ENCODE measurements at regions not wholly inside any gene's neighbourhood (a gene's known extent, or its start where the extent isn't known, plus 50 kb on each side); places are given as distances from the start of the nearest gene placed in this dataset.

DNA sequence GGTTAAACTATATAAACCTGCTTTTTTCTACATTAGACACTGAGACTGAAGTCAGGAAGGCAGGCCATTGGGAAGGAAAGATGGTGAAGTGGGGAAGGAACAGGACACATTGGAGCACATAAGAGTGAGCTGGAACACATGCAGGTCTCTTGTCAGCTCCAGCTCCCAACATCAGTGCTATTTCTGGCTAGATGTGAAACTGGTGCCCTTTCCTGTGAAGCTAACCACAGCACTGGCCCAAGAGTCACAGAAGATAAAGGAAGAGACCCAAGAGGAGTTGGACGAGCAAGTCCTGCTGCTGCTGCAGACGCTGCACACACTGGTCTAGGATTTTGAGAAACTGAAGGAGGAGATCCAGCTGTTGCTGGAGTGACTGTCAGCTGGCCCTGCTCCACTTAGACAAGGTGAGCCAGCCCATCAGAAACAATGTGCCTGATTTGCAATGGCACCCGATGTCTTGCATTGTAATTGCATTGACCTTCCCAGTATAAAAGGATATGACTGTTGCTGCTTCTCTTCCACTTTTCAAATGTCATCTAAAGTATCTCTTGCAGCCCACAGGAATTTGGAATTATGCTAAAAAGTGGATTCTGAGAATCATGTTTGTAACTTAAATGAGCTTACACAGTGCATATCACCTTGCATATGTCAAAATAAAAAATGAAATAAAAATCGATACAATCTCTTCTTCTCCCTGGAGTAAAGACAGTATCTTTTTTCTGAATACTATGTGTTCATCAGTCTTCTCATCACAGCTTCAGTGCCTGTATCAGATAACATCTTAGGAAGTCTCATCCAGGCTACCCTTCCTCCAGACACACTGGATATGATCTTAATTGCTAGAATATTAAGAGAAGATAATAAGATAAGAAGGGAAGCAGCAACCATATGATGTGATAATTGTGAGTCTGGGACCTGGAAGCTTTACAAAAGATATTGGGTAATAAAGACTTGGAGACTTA is 230.7 kb upstream of the SPRY2 start:
- Histone ChIP-seq H3K4me3 (replicated peaks in 1 of 3) (no peak overlapping the region), H3K9me3 (no peaks in the 10 kb centered on the region), H3K4me1 (no peaks in the 10 kb centered on the region), H3K27ac (no peak overlapping the region), H3K36me3 (no peaks in the 10 kb centered on the region), H3K27me3 (no peaks in the 10 kb centered on the region)
- intact Hi-C loops (cut with DNase I): no loop called here
- no peak for TF ChIP-seq POLR2A (IDR thresholded peaks at IDR 0.05)
- no peak for TF ChIP-seq CTCF (IDR thresholded peaks at IDR 0.05)
- WGBS, 2 donors: 83 to 86% methylated on average over 4 of the region's 4 CpGs
- DNase-seq: no peak

- H3K4me1 ChIP-seq: no peaks in the 10 kb centered on the region
- H3K27me3 ChIP-seq: no peaks in the 10 kb centered on the region
- H3K9me3 ChIP-seq: no peaks in the 10 kb centered on the region
- no peak for DNase-seq
- TF ChIP-seq POLR2A (IDR thresholded peaks at IDR 0.05): no peak
- TF ChIP-seq CTCF (IDR thresholded peaks at IDR 0.05): no peak
- 63 to 65% methylated on average over 4 of the region's 4 CpGs for WGBS, 2 donors
- intact Hi-C loops (cut with DNase I): no loop called here
- no peak overlapping the region for H3K27ac ChIP-seq
- H3K4me3 ChIP-seq (replicated peaks in 1 of 3): no peak overlapping the region
- H3K36me3 ChIP-seq: no peaks in the 10 kb centered on the region
These were observed 222.5 kb upstream of the SPRY2 start for GRCh38 chr13:80563439-80563838.

- intact Hi-C loops (cut with DNase I): no loop called here
- DNase-seq: no peak
- H3K9me3 ChIP-seq: no peaks in the 10 kb centered on the region
- H3K27me3 ChIP-seq: no peaks in the 10 kb centered on the region
- TF ChIP-seq POLR2A (IDR thresholded peaks at IDR 0.05): no peak
- no peak for TF ChIP-seq CTCF (IDR thresholded peaks at IDR 0.05)
- WGBS, 2 donors: 66 to 76% methylated on average over 4 of the region's 4 CpGs
- no peaks in the 10 kb centered on the region for H3K4me1 ChIP-seq
- no peak overlapping the region for H3K4me3 ChIP-seq (replicated peaks in 1 of 3)
- H3K36me3 ChIP-seq: no peaks in the 10 kb centered on the region
- H3K27ac ChIP-seq: no peak overlapping the region
These were observed 221.7 kb upstream of the SPRY2 start for GRCh38 chr13:80562433-80563156.

- TF ChIP-seq CTCF (IDR thresholded peaks at IDR 0.05) (no peak), POLR2A (IDR thresholded peaks at IDR 0.05) (no peak)
- DNase-seq: no peak
- Histone ChIP-seq H3K9me3 (no peaks in the 10 kb centered on the region), H3K4me1 (no peaks in the 10 kb centered on the region), H3K36me3 (no peaks in the 10 kb centered on the region), H3K4me3 (replicated peaks in 1 of 3) (no peak overlapping the region), H3K27me3 (no peaks in the 10 kb centered on the region), H3K27ac (no peak overlapping the region)
- intact Hi-C loops (cut with DNase I): no loop called here
These were observed 219.7 kb upstream of the SPRY2 start for GRCh38 chr13:80560609-80561008.

DNA sequence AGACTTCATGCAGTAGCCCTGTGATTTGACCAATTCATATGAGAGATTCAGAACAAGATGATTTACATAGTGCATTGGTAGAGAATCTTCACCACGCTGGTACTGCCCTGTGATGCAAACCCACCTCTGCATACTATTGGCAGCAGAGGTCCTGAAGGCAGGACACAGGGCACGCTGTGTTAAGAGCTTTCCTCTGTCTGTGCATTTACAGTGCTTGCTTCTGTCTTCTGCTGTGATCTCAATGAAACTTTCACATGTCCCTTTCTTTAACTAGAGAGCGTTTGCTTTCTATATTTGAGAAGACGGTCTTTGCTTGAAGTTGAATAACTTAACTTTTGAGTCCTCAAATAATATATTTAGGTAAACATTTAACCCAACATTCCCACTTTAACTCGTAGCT is 219.0 kb upstream of the SPRY2 start:
- TF ChIP-seq CTCF (IDR thresholded peaks at IDR 0.05): no peak
- no peak for TF ChIP-seq POLR2A (IDR thresholded peaks at IDR 0.05)
- Histone ChIP-seq H3K36me3 (no peaks in the 10 kb centered on the region), H3K4me1 (no peaks in the 10 kb centered on the region), H3K27ac (no peak overlapping the region), H3K4me3 (replicated peaks in 1 of 3) (no peak overlapping the region), H3K27me3 (no peaks in the 10 kb centered on the region), H3K9me3 (no peaks in the 10 kb centered on the region)
- DNase-seq: no peak
- intact Hi-C loops (cut with DNase I): no loop called here
- WGBS, 2 donors: 70% methylated on average over 5 of the region's 5 CpGs
